ENCODE measurements at regions not wholly inside any gene's neighbourhood (a gene's known extent, or its start where the extent isn't known, plus 50 kb on each side); places are given as distances from the start of the nearest gene placed in this dataset.
"Not testable (repeated sequence)": the region's sequence is repeated elsewhere in the genome, so short reads cannot be mapped to it uniquely, and the experiment has no call there.

DNA sequence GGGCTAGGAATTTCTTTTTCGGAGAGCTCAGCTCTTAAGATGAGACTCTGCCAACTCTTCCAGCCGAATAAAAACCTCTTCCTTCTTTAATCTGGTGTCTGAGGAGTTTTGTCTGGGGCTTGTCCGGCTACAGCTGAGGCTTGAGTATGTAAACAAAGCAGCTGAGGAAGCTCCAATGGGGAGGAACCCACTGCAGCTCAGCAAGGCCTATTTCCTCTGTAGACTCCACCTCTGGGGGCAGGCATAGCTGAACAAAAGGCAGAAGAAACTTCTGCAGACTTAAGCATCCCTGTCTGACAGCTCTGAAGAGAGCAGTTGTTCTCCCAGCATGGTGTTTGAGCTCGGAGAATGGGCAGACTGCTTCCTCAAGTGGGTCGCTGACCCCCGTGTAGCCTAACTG lies 838.7 kb downstream of the CCDC85A start:
- FAIRE-seq: no peak

DNA sequence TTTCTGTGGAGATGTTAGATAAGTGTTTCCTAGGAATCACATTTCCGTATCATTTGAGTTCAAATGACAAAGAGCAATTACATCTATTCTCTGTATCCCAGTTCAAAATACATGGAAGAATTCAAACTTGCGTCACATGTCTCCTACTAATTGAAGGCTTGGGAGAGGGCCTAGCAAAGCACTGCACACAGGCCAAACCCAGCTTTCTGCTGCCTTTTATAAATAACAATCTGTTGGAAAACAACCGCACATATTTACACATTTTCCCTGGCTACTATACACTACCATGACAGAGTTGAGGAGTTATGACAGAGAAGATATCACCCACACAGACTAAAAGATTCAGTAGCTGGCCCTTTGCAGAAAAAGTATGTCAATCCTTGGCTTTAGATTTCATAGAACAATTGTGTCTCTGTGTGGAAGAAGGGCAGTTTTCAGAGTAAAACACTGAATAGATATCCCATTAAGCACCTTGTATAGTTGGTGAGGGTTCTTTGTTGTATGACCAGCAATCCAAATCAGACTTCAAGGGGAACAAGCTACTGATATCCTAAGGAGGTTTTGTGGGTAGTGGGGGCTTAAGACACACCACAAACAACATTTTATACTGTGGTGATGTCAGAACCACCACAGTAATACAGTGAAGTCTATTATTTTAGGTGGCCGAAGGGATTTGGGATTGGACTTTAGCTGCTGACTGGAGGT lies 861.3 kb downstream of the CCDC85A start:
- FAIRE-seq: no peak

DNA sequence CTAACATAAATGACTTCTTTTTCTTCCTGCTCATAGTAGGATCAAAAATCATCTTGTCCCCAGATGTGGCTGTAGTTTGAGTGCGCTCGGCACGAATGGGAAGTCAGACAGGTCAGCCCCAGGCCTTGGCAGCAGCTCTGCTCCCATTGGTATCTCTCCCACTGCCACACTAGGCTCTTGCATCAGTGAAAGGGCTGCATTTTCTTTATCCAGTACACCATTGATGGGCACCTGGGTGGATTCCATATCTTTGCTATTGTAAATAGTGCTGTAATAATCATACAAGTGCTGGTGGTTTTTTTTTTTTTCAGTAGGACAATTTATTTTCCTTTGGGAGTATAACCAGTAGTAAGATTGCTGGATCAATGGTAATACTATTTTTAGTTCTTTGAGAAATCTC lies 865.5 kb downstream of the CCDC85A start:
- FAIRE-seq: no peak

DNA sequence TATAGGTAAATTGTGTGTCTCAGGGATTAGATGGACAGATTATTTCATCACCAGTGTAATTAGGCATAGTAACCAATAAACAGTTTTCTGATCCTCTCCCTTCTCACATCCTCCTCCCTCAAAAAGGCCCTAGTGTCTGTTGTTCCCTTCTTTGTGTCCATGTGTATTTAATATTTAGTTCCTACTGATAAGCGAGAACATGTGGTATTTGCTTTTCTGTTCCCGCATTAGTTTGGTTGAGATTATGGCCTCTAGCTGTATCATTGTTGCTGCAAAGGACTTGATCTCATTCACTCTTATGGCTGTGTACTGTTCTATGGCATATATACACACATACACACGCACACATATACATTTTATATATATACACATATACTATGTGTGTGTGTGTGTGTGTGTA lies 866.2 kb downstream of the CCDC85A start:
- no peak for FAIRE-seq

DNA sequence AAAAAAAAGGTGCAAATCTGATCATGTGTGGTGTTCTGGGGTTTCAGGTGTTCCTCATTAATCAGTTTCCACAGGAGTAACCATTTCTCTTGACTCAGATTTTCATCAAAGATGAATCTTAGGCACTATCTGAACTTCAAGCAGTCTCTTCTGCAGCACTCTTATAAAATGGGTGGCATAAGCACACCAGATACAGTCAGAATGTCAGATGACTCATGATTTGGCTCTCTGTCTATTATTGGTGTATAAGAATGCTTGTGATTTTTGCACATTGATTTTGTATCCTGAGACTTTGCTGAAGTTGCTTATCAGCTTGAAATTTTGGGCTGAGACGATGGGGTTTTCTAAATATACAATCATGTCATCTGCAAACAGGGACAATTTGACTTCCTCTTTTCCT lies 882.5 kb downstream of the CCDC85A start:
- not testable (repeated sequence) for FAIRE-seq

DNA sequence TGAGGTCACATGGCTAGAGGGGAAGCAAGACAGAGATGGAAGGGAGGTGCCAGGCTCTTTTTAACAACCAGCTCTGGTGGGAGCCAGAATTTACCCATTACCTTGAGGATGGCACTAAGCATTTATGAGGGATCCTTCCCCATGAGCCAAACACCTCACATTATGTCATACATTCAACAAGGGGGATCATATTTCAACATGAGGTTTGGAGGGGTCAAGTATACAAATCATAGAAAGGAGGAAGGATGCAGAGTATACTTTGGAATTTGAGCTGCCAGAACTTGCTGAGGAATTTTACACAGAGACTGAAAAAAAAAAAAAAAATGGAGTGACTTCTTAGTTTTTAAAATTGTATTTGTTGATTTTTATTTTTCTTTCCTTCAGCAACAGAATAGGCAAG lies 891.4 kb downstream of the CCDC85A start:
- FAIRE-seq: no peak

DNA sequence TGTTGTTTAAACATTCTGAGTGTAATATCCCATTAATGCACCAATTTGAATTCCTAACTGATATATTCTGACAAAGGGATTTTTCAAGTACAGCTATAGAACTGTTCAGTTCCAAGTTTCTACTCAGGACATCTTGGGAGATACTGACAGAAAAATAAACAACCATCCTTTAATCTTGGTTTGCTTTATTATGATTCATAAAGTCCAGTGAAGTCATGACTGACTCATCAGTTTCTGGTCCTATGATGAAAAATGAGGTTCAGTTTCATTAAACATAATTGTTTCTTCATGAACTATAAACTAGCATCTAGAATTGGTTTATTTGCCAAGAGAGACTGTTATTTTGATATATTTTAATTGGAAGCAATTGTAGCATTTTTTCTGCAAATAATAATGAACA lies 896.2 kb downstream of the CCDC85A start:
- FAIRE-seq: no peak

DNA sequence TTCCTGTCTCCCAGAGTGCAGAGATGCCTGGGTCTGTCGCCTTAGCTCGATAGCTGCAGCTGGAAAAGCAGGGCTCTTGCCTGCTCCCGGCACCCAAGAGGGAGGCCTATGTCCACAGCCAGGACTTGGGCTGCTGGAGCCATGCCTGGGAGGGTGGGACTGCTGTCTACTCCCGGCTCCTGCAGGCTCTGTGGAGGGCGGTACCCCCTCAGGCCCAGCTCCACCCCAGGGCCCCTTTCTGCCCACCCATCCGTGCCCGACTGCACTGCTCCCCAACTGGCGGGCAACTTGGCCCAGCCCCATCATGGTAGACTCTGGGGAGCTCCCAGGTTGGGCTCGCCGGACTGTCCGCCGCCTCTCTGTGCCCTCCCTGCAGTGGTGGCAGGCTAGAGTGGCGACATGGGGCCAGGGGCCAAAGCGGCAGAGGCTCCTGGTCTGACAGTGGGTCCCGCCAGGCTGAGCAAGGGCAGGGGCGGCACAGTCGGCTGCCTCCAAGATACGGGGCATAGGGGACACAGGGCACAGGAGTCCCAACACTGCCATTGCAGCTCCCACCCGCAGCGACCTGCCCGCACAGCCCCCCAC lies 901.0 kb downstream of the CCDC85A start:
- FAIRE-seq: no peak

DNA sequence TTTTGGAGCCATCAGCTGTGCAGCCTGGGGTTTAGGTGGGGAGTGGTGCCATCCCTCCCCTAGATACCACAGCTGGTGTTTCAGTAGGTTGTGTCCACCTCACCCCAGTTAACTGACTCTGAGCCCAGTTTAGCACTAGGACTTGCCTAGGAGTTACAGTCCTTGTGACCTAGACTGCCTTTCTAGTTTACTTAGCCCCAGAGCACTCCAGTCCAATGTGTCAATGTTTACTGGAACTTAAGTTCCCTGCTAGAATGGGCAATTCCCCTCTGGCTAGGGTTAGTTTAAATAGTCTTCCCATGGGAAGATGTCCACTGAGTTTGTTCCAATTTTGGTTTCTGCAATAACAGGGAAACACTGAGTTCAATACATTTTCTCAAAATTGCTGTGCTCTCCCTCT lies 909.2 kb downstream of the CCDC85A start:
- no peak for FAIRE-seq

DNA sequence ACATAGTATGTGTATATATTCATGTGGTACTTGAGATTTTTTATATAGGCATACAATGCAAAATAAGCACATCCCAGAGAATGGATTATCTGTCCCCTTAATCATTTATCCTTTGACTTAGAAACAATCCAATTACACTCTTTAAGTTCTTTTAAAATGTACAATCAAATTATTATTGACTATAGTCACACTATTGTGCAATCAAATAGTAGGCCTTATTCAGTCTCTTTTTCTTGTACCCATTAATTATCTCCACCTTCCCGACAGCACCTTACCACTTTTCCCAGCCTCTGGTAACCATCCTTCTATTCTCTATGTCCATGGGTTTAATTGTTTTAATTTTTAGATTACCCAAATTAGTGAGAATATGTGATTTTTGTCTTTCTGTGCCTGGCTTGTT lies 914.1 kb downstream of the CCDC85A start:
- FAIRE-seq: no peak

DNA sequence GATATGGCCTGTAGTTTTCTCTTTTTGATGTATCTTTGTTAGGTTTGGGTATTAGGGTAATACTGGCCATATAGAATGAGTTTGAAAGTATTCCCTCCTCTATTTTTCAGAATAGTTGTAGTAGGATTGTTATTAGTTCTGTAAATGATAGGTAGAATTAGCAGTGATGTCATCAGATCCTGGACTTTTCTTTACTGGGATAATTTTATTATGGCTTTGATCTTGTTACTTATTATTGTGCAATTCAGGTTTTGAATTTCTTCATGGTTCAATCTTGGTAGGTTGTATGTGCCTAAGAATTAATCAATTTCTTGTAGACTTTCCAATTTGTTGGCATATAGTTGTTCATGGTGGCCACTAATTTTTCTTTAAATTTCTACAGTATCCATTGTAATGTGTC lies 916.6 kb downstream of the CCDC85A start:
- FAIRE-seq: no peak

DNA sequence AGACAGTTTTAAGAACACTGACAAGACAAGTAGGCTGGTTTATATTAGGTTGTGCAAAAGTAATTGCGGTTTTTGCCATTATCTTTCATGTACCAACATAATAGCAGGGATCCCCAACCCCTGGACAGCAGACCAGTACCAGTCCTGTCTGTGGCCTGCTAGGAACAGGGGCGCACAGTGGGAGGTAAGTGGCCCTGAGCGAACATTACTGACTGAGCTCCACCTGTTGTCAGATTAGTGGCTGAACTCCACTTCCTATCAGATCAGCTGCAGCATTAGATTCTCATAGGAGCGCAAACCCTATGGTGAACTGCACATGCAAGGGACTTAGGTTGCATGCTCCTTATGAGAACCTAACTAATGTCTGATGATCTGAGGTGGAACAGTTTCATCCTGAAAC lies 921.9 kb downstream of the CCDC85A start:
- no peak for FAIRE-seq

DNA sequence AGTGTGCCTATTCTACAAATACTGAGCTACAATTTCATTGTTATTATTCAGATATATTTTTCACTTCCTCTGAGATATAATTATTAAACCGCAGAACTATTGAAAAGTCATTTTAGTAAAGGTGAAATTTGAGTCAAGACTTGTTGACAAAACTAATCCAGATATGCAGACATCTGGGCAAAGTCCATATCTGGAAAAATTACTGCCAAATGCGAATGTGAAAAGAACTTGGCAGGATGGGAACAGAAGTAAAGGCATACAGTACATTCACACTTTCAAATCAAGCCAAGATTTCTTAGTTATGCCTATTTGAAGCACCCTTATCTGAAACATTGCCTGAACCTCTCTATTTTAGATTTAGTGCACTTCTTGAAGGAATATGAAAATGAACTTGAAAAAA lies 923.6 kb downstream of the CCDC85A start:
- no peak for FAIRE-seq

DNA sequence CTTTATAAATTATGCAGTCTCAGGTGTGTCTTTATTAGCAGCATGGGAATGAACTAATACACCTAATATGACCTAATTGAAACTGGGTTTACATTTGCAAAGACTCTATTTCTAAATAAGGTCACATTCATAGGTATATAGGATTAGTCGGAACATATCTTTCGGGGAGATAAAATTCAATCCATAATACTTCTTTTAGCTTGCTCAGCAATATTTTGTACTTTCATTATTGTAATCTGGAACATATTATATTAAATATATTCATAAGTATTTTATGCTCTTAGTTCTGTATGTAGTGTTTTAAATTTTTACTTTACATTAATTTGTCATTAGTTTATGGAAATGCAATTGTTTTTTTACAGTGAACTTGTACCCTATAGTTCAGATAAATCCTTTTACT lies 927.7 kb downstream of the CCDC85A start:
- FAIRE-seq: peak; percentile 12

DNA sequence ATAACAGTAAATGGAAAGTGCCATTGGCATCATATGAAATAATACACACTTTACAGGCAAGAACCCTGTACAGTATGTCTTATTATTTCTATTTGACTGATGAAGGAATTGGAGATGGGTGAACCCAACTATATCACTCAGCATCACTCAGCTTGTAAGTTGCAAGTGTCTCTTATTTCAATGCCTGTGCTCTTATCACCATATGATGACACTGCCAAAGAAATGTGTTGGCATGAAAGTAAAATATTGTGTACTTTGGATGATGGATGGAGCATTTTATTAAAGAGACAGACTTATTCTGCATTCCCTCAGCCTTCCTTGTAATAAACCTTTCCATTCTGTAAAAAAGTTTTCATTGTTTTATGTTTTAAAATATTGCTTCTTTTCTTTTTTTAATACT lies 927.5 kb upstream of the VRK2 start:
- FAIRE-seq: no peak

DNA sequence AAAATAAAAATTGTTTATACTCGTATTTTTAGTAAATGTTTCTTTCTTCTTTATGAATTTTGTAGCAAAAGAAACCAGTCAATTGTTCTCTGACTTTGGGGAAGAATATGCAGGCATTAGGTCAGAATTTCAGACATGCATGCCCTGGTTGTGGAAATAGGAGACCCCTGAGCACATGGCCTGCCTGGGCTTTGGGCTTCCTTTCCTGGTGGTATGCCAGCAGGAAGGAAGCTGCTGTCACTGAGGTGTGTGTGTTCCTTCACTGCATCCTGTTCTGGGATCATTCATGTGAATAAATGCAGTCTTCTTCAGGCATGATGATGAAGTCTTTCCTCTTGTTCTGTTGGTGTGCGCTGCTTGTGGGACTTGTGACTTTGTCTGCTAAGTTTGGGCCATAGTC lies 920.2 kb upstream of the VRK2 start:
- FAIRE-seq: no peak

DNA sequence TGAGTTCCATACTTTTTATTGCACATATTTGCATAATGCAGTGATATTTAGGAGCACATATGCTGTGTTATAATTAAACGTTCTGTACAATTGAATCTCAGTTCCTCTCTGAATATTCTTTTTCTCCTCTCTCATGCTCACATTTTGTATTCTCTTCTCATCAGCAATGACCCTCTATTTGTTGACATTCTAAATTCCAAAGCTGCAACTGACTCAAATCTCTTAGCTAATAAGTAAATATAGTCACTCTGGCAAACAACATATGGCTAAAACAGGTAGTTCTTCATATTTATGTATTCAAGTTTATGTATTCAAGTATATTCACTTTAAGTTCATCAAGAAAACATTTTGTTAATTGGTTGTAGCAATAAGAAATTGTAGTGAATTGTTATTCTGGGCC lies 907.4 kb upstream of the VRK2 start:
- FAIRE-seq: no peak

DNA sequence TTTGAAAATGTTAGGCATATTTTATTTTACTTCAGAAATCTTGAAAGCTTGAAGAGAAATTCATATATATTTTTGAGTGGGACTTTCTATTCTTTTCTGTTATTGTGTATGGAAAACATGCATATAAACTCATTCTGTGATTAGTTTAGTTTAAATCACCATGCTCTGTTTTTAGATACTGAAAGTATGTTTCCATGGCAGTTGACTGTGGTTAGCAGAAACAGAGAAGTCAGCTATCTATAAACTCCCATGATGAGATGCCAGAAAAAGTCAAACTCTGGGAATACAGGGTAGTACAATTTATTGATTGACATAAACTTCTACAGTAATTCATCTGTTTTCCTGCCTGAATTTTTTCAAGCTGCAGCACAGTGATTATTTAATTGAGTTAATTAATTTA lies 905.3 kb upstream of the VRK2 start:
- no peak for FAIRE-seq

DNA sequence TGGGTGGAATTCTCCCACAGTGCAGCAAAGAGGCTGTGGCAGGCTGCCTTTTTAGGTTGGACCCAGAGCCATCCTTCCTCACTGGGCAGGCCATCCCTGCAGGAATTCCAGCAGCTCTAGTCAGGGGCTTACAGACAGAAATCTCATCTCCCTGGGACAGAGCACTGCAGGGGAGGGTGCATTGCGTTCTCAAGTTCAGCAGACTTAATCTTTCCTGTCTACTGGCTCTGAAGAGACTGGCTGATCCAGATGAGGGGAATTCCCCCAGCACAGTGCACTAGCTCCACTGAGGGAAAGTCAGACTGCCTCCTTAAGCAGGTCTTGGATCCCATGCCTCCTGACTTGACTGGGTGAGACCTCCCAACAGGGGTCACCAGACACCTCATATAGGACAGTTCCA lies 899.7 kb upstream of the VRK2 start:
- FAIRE-seq: no peak

DNA sequence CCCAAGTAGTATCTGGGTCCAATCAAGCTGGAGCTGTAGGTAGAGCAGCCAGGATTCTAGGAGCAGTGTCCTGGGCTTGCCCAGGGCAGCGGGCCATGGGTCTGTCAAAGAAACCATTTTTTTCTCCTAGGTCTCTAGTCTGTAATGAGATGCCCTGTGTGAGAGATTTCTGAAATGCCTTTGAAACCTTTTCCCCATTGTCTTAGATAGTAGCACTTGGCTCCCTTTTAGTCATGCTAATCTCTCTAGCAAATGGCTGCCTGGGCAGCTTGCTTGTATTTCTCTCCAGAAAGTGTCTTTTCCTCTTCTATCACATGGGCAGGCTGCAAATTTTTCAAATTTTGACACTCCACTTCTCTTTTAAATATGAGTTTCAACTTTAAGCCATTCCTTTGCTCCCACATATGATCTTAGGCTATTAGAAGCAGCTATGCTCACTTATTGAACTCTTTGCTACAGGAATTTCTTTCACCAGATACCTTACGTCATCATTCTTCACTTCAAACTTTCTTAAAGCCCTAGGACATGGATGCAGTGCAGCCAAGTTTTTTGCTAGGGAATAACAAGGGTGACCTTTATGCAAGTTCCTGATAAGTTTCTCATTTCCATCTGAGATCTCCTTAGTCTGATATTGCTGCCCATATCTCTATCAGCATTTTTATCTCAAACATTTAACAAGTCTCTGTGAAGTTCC lies 890.2 kb upstream of the VRK2 start:
- no peak for FAIRE-seq

DNA sequence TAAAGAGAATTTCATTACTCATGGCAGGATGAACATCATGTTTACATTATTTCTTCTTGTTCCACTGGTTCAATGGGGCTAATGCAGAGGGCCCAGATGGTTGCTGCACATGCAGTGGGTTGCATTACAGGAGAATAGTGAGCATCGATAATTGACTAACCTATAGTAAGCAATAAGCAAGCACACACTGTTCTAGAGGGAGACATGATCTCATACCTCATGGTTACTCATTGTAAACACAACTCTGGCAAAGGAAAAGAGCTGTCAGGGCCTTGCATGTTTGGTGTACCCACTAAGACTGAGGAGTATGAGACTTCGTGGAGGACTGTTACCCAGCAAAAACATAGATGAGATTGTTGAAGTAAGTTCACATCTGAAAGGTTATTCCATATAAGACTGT lies 885.6 kb upstream of the VRK2 start:
- FAIRE-seq: no peak

DNA sequence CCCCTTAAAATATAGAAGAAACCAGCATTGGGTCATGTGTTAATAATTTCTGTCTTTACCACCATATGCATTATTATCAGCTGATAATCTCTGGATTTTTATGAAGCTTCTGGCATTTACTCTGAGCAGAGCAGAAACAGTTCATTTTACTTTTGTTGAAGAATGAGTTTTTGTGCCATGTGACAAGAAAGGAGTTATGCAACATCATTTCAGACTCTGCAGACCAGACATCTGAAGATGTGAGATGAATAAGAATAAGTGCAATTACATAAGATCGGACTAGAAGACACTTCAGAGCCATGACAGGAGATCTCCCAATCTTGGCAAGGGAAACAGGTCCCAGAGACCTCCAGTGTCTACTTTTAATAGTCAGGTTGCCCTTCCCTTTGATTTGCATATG lies 869.4 kb upstream of the VRK2 start:
- no peak for FAIRE-seq

DNA sequence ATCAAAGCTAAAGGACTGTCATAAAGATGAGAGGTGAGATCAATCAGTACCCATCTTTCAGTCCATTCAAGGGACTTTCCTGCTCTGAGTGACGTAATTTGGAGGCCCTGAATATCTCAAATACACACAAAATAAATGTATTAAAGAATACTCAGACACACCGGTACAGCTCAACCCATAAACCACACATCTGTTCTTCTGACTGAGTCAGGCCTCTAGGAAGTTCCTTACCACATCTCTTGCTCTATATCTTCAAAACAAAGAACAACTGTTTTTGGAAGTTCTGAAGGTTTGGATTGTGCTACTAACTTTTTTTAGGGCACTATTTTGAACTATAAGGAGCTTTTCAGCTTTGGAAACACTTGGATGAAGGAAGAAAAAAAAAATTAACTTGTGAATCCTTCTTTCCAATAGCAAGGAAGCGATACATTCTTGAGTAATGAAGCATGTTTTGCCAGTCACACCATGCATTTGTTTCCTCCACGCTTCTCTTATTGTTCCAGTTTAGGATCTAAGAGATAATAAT lies 866.5 kb upstream of the VRK2 start:
- no peak for FAIRE-seq

DNA sequence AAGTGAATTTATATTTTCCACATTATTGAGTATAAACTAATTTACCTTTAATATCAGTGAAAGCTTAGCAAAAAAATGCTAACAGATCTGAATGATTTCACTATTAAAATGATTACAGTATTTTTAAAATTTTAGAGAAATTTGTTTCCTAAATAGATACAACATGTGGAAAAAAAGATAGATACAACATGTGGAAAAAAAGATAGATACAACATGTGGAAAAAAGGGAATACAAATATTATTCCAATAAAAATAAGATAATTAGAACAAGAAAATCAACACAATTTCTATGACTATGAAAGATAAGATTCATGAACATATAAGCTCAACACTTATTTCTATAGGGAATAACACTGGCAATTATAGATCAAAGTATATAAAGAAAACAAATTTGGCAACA lies 865.9 kb upstream of the VRK2 start:
- FAIRE-seq: peak; percentile 80

Data from endometrium (tissue), 2 donors.